H9 (cell line): ENCODE measurements at regions not wholly inside any gene's neighbourhood (a gene's known extent, or its start where the extent isn't known, plus 50 kb on each side); places are given as distances from the start of the nearest gene placed in this dataset.

Source experiments
- DNase-seq: peaks from one replicate; pipeline ENCODE4 v3.0.0-alpha.2; 2017
- H2AFZ ChIP-seq: one replicate; pipeline ENCODE4 v1.6.1; 2013; ENCODE audit warnings: mild to moderate bottlenecking, low read length, control low read depth, moderate library complexity
- H2AK5ac ChIP-seq: 2 replicates; pipeline ENCODE4 v1.6.1; 2013; ENCODE audit warnings: low read length, control low read depth, mixed read lengths; ENCODE audit not compliant: insufficient read length
- H2BK120ac ChIP-seq: one replicate; pipeline ENCODE4 v1.6.1; 2013; ENCODE audit warnings: low read depth, mild to moderate bottlenecking, low read length, control low read depth, inconsistent platforms; ENCODE audit not compliant: poor library complexity, severe bottlenecking
- H2BK12ac ChIP-seq: 2 replicates; pipeline ENCODE4 v1.6.1; 2013; ENCODE audit warnings: low read length, control low read depth, mixed read lengths, low read depth; ENCODE audit not compliant: insufficient read length
- H2BK15ac ChIP-seq: 2 replicates; pipeline ENCODE4 v1.6.1; 2013; ENCODE audit warnings: low read depth, low read length, control low read depth
- H2BK20ac ChIP-seq: one replicate; pipeline ENCODE4 v1.6.1; 2013; ENCODE audit warnings: low read depth, mild to moderate bottlenecking, low read length, control low read depth, inconsistent platforms; ENCODE audit not compliant: poor library complexity, severe bottlenecking
- H2BK5ac ChIP-seq: 2 replicates; pipeline ENCODE4 v1.6.1; 2013; ENCODE audit warnings: low read length, control low read depth, mixed read lengths; ENCODE audit not compliant: insufficient read length
- H3K14ac ChIP-seq: 2 replicates; pipeline ENCODE4 v1.6.1; 2013; ENCODE audit warnings: low read length, control low read depth; ENCODE audit not compliant: insufficient read depth
- H3K18ac ChIP-seq: 2 replicates; pipeline ENCODE4 v1.6.1; 2013; ENCODE audit warnings: low read depth, mild to moderate bottlenecking, mixed read lengths, low read length, control low read depth; ENCODE audit not compliant: insufficient read length
- H3K23ac ChIP-seq: 2 replicates; pipeline ENCODE4 v1.6.1; 2013; ENCODE audit warnings: low read length, control low read depth, mixed read lengths, low read depth; ENCODE audit not compliant: insufficient read length
- H3K23me2 ChIP-seq: 2 replicates; pipeline ENCODE4 v1.6.1; 2013; ENCODE audit warnings: low read depth, mild to moderate bottlenecking, mixed read lengths, low read length, control low read depth; ENCODE audit not compliant: insufficient read length, poor library complexity, severe bottlenecking
- H3K27ac ChIP-seq: 2 replicates; pipeline ENCODE4 v1.5.1; 2013; ENCODE audit warnings: low read length, control low read depth, mixed read lengths, low read depth; ENCODE audit not compliant: insufficient read length
- H3K27me3 ChIP-seq: 2 replicates; pipeline ENCODE4 v1.6.1; 2013; ENCODE audit warnings: low read length, control low read depth, inconsistent platforms; ENCODE audit not compliant: insufficient read depth
- H3K4ac ChIP-seq: 2 replicates; pipeline ENCODE4 v1.6.1; 2013; ENCODE audit warnings: low read depth, mild to moderate bottlenecking, control low read depth, inconsistent platforms, low read length, moderate library complexity
- H3K4me1 ChIP-seq: 2 replicates; pipeline ENCODE4 v1.6.1; 2013; ENCODE audit warnings: low read length, control low read depth, inconsistent platforms; ENCODE audit not compliant: insufficient read depth
- H3K4me2 ChIP-seq: 2 replicates; pipeline ENCODE4 v1.6.1; 2013; ENCODE audit warnings: low read length, control low read depth, mixed read lengths; ENCODE audit not compliant: insufficient read length, insufficient read depth
- H3K56ac ChIP-seq: 2 replicates; pipeline ENCODE4 v1.6.1; 2013; ENCODE audit warnings: low read depth, mild to moderate bottlenecking, mixed read lengths, low read length, control low read depth; ENCODE audit not compliant: insufficient read length
- H3K79me1 ChIP-seq: 2 replicates; pipeline ENCODE4 v1.6.1; 2013; ENCODE audit warnings: low read depth, mild to moderate bottlenecking, moderate library complexity, low read length, control low read depth, inconsistent platforms; ENCODE audit not compliant: insufficient read depth, poor library complexity, severe bottlenecking
- H3K79me2 ChIP-seq: 2 replicates; pipeline ENCODE4 v1.6.1; 2013; ENCODE audit warnings: low read length, control low read depth, inconsistent platforms; ENCODE audit not compliant: insufficient read depth
- H3K9ac ChIP-seq: 2 replicates; pipeline ENCODE4 v1.6.1; 2013; ENCODE audit warnings: low read length, control low read depth, mixed read lengths; ENCODE audit not compliant: insufficient read length; ENCODE audit errors: extremely low read depth
- H3K9me3 ChIP-seq: one replicate; pipeline ENCODE4 v1.6.1; 2013; ENCODE audit warnings: low read depth, low read length, inconsistent platforms; ENCODE audit not compliant: control insufficient read depth
- H3T11ph ChIP-seq: one replicate; pipeline ENCODE4 v1.6.1; 2013; ENCODE audit warnings: mild to moderate bottlenecking, low read length, control low read depth, inconsistent platforms
- H4K20me1 ChIP-seq: one replicate; pipeline ENCODE4 v1.6.1; 2013; ENCODE audit not compliant: control insufficient read depth, insufficient read length, insufficient read depth
- H4K5ac ChIP-seq: 2 replicates; pipeline ENCODE4 v1.6.1; 2013; ENCODE audit warnings: low read depth, mild to moderate bottlenecking, mixed read lengths, low read length, control low read depth; ENCODE audit not compliant: insufficient read length
- H4K8ac ChIP-seq: replicated peaks from 2 replicates; pipeline ENCODE4 v1.6.1; 2013; ENCODE audit warnings: low read length, control low read depth, mixed read lengths, low read depth; ENCODE audit not compliant: insufficient read length
- H4K91ac ChIP-seq: 2 replicates; pipeline ENCODE4 v1.6.1; 2013; ENCODE audit warnings: low read depth, mild to moderate bottlenecking, moderate library complexity, mixed read lengths, low read length, control low read depth; ENCODE audit not compliant: insufficient read length
- H3K27ac Mint-ChIP-seq, 3 experiments: 2 replicates in 2 of 3; 3 replicates in 1 of 3; pipeline ENCODE4 v1.8.0; 2020 to 2021; ENCODE audit warnings: mixed read lengths in 3 of 3, mild to moderate bottlenecking in 1 of 3, moderate library complexity in 1 of 3
- H3K27me3 Mint-ChIP-seq: 2 replicates; pipeline ENCODE4 v1.8.0; 2021; ENCODE audit warnings: low read depth, mild to moderate bottlenecking, moderate library complexity, mixed read lengths
- H3K36me3 Mint-ChIP-seq, 3 experiments: 2 replicates in 2 of 3; 3 replicates in 1 of 3; pipeline ENCODE4 v1.8.0; 2020 to 2021; ENCODE audit warnings: low read depth in 3 of 3, mixed read lengths in 3 of 3; ENCODE audit not compliant: insufficient read depth in 1 of 3
- H3K4me1 Mint-ChIP-seq, 2 experiments: 2 replicates each; pipeline ENCODE4 v1.8.0; 2020; ENCODE audit warnings: mixed read lengths in 2 of 2
- H3K4me3 Mint-ChIP-seq, 2 experiments: 2 replicates in 1 of 2; 3 replicates in 1 of 2; pipeline ENCODE4 v1.8.0; 2020 to 2021; ENCODE audit warnings: mild to moderate bottlenecking in 2 of 2, mixed read lengths in 2 of 2, moderate library complexity in 1 of 2
- H3K9me3 Mint-ChIP-seq, 2 experiments: 2 replicates in 1 of 2; 3 replicates in 1 of 2; pipeline ENCODE4 v1.8.0; 2020; ENCODE audit warnings: mild to moderate bottlenecking in 2 of 2, mixed read lengths in 2 of 2, moderate library complexity in 1 of 2
- WGBS: extraction: QIAGEN DNeasy Blood & Tissue Kit; methylation state at CpG from one replicate; pipeline ENCODE4 v1.1.7; 2013; ENCODE audit warnings: missing lambda C conversion rate, low lambda C conversion rate, mixed read lengths; ENCODE audit not compliant: insufficient read length; ENCODE audit errors: extremely low coverage; 5-methylcytosine and 5-hydroxymethylcytosine counted together
- TF ChIP-seq, protein P1 (sequence below): fragments of 200-600 bp; sonication (generic); conservative IDR thresholded peaks from 3 replicates; pipeline ENCODE4 v1.8.0; 2021; ENCODE audit warnings: antibody characterized with exemption, mild to moderate bottlenecking

DNA sequence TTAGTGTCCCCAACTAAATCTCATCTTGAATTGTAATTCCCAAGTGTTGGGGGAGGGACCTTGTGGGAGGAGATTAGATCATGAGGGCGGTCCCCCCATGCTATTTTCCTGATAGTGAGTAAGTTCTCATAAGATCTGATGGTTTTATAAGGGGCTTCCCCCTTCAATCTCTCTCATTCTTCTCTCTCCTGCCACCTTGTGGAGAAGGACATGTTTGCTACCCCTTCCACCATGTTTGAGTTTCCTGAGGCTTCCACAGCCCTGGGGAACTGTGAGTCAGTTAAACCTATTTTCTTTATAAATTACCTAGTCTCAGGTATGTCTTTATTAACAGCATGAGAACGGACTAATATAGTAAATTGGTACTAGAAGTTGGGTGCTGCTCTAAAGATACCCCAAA is 365.6 kb downstream of the ANKRD7 start:
- Histone ChIP-seq H4K20me1 (no peaks in the 10 kb centered on the region), H3K4me1 (no peaks in the 10 kb centered on the region), H2BK5ac (no peak overlapping the region), H3K79me1 (no peaks in the 10 kb centered on the region), H3K9me3 (peaks cover 3% of the 10 kb centered on the region), H4K8ac (no peak overlapping the region), H3K9ac (no peak overlapping the region), H3K79me2 (no peaks in the 10 kb centered on the region), H2AFZ (no peak overlapping the region), H4K5ac (no peak overlapping the region), H2BK20ac (no peak overlapping the region), H3K4ac (no peak overlapping the region), H3K18ac (no peak overlapping the region), H2BK12ac (no peak overlapping the region), H2AK5ac (no peak overlapping the region), H3K14ac (no peak overlapping the region), H3K27me3 (no peaks in the 10 kb centered on the region), H2BK120ac (no peak overlapping the region), H4K91ac (no peak overlapping the region), H3K56ac (no peak overlapping the region), H3K23ac (no peak overlapping the region), H3K27ac (no peak overlapping the region), H3K4me2 (no peak overlapping the region), H3T11ph (no peak overlapping the region), H2BK15ac (no peak overlapping the region), H3K23me2 (no peaks in the 10 kb centered on the region)
- H3K4me3 Mint-ChIP-seq = no peak overlapping the region
- TF ChIP-seq, protein P1, sequence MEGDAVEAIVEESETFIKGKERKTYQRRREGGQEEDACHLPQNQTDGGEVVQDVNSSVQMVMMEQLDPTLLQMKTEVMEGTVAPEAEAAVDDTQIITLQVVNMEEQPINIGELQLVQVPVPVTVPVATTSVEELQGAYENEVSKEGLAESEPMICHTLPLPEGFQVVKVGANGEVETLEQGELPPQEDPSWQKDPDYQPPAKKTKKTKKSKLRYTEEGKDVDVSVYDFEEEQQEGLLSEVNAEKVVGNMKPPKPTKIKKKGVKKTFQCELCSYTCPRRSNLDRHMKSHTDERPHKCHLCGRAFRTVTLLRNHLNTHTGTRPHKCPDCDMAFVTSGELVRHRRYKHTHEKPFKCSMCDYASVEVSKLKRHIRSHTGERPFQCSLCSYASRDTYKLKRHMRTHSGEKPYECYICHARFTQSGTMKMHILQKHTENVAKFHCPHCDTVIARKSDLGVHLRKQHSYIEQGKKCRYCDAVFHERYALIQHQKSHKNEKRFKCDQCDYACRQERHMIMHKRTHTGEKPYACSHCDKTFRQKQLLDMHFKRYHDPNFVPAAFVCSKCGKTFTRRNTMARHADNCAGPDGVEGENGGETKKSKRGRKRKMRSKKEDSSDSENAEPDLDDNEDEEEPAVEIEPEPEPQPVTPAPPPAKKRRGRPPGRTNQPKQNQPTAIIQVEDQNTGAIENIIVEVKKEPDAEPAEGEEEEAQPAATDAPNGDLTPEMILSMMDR = peak; percentile 67
- H3K27ac Mint-ChIP-seq = no peak overlapping the region
- DNase-seq = peak; percentile 43
- WGBS = no CpG with 5 or more reads among the region's 2 CpGs
- H3K4me1 Mint-ChIP-seq = peaks cover 0 to 4% of the 10 kb centered on the region in 2 experiments; a peak in 2 of 4 replicates
- peaks cover 13 to 27% of the 10 kb centered on the region in 2 experiments for H3K9me3 Mint-ChIP-seq
- H3K36me3 Mint-ChIP-seq = peaks cover 8 to 21% (median 18%) of the 10 kb centered on the region in 3 experiments
- H3K27me3 Mint-ChIP-seq = no peaks in the 10 kb centered on the region
